Fibroblast of villous mesenchyme (primary cell): ENCODE measurements at regions not wholly inside any gene's neighbourhood (a gene's known extent, or its start where the extent isn't known, plus 50 kb on each side); places are given as distances from the start of the nearest gene placed in this dataset.

ENCODE experiments used
- DNase-seq: peaks from one replicate; pipeline ENCODE4 v3.0.0-alpha.2; 2010; ENCODE audit warnings: low read depth
- H3K4me3 ChIP-seq: 2 replicates; pipeline ENCODE4 v1.5.1; 2011; ENCODE audit warnings: low read depth, mild to moderate bottlenecking, low read length
- CTCF ChIP-seq: IDR thresholded peaks from 2 replicates; pipeline ENCODE4 v1.5.1; 2012; ENCODE audit warnings: low read depth, mild to moderate bottlenecking, low read length; ENCODE audit not compliant: insufficient read depth

GRCh38 chr18:73258375-73259087, 390.7 kb upstream of the NETO1 start:
- DNase-seq: no peak
- no peak overlapping the region for H3K4me3 ChIP-seq
- TF ChIP-seq CTCF: no peak

- no peak overlapping the region for H3K4me3 ChIP-seq
- TF ChIP-seq CTCF: no peak
- no peak for DNase-seq
Observed at GRCh38 chr18:73254564-73254963, 386.8 kb upstream of the NETO1 start.

- no peak overlapping the region for H3K4me3 ChIP-seq
- no peak for DNase-seq
- no peak for TF ChIP-seq CTCF
Observed at GRCh38 chr18:73249030-73249429, 381.2 kb upstream of the NETO1 start.

- H3K4me3 ChIP-seq: no peak overlapping the region
- no peak for DNase-seq
- no peak for TF ChIP-seq CTCF
Observed at GRCh38 chr18:73246763-73247162, 379.0 kb upstream of the NETO1 start.

- TF ChIP-seq CTCF: no peak
- DNase-seq: peak; percentile 2
- no peak overlapping the region for H3K4me3 ChIP-seq
Observed at GRCh38 chr18:73245345-73245744, 377.6 kb upstream of the NETO1 start.

GRCh38 chr18:73244401-73244800, 376.6 kb upstream of the NETO1 start:
- no peak for TF ChIP-seq CTCF
- no peak overlapping the region for H3K4me3 ChIP-seq
- peak; percentile 27 for DNase-seq

- TF ChIP-seq CTCF: no peak
- no peak for DNase-seq
- no peak overlapping the region for H3K4me3 ChIP-seq
Observed at GRCh38 chr18:73240899-73241298, 373.1 kb upstream of the NETO1 start.
